ENCODE measurements at regions not wholly inside any gene's neighbourhood (a gene's known extent, or its start where the extent isn't known, plus 50 kb on each side); places are given as distances from the start of the nearest gene placed in this dataset.
"Not testable (repeated sequence)": the region's sequence is repeated elsewhere in the genome, so short reads cannot be mapped to it uniquely, and the experiment has no call there.

- H3K27me3 Mint-ChIP-seq: peaks cover 3% of the 10 kb centered on the region
- no peak overlapping the region for H3K27ac Mint-ChIP-seq
- no peaks in the 10 kb centered on the region for H3K36me3 Mint-ChIP-seq
- no peaks in the 10 kb centered on the region for H3K9me3 Mint-ChIP-seq
- DNase-seq (ENCODE audit: extremely low spot score, unreplicated experiment): no peak
- TF ChIP-seq CTCF (conservative IDR thresholded peaks at IDR 0.05): no peak
- H3K4me1 Mint-ChIP-seq (ENCODE audit: unreplicated experiment): peaks cover 22% of the 10 kb centered on the region
- H3K4me3 Mint-ChIP-seq: no peak overlapping the region
Observed at GRCh38 chr2:113351375-113352355, 72.9 kb upstream of the PAX8 start.

GRCh38 chr2:113343800-113344199 lies 65.1 kb upstream of the PAX8 start:
- not testable (repeated sequence) for H3K4me1 Mint-ChIP-seq (ENCODE audit: unreplicated experiment); H3K9me3 Mint-ChIP-seq

GRCh38 chr2:113342650-113343049 lies 63.9 kb upstream of the PAX8 start:
- Mint-ChIP-seq H3K9me3 (no peaks in the 10 kb centered on the region), H3K4me3 (no peak overlapping the region), H3K4me1 (ENCODE audit: unreplicated experiment) (peaks cover 9% of the 10 kb centered on the region), H3K27me3 (peaks cover 14% of the 10 kb centered on the region), H3K36me3 (no peaks in the 10 kb centered on the region), H3K27ac (no peak overlapping the region)
- DNase-seq (ENCODE audit: extremely low spot score, unreplicated experiment): no peak
- TF ChIP-seq CTCF (conservative IDR thresholded peaks at IDR 0.05): no peak

More at GRCh38 chr2:113343800-113344199, 65.1 kb upstream of the PAX8 start:
- H3K4me3 Mint-ChIP-seq; H3K36me3 Mint-ChIP-seq; DNase-seq (ENCODE audit: extremely low spot score, unreplicated experiment); H3K27ac Mint-ChIP-seq: not testable (repeated sequence)
- H3K27me3 Mint-ChIP-seq: peaks cover 14% of the 10 kb centered on the region

- not testable (repeated sequence) for H3K4me3 Mint-ChIP-seq; DNase-seq (ENCODE audit: extremely low spot score, unreplicated experiment); H3K36me3 Mint-ChIP-seq; H3K9me3 Mint-ChIP-seq; H3K27ac Mint-ChIP-seq; H3K4me1 Mint-ChIP-seq (ENCODE audit: unreplicated experiment)
- peaks cover 15% of the 10 kb centered on the region for H3K27me3 Mint-ChIP-seq
Observed at GRCh38 chr2:113341870-113342253, 63.1 kb upstream of the PAX8 start.

- DNase-seq (ENCODE audit: extremely low spot score, unreplicated experiment): no peak
- Mint-ChIP-seq H3K4me3 (no peak overlapping the region), H3K4me1 (ENCODE audit: unreplicated experiment) (peaks cover 9% of the 10 kb centered on the region), H3K27ac (no peak overlapping the region), H3K9me3 (no peaks in the 10 kb centered on the region), H3K36me3 (no peaks in the 10 kb centered on the region), H3K27me3 (peaks cover 18% of the 10 kb centered on the region)
- TF ChIP-seq CTCF (conservative IDR thresholded peaks at IDR 0.05): no peak
Observed at GRCh38 chr2:113341191-113341869, 62.6 kb upstream of the PAX8 start.

GRCh38 chr2:113337809-113338208 lies 59.1 kb upstream of the PAX8 start:
- no peak for DNase-seq (ENCODE audit: extremely low spot score, unreplicated experiment)
- no peak overlapping the region for H3K4me3 Mint-ChIP-seq
- TF ChIP-seq CTCF (conservative IDR thresholded peaks at IDR 0.05): no peak
- H3K27ac Mint-ChIP-seq: no peak overlapping the region
- H3K9me3 Mint-ChIP-seq: no peaks in the 10 kb centered on the region
- peaks cover 16% of the 10 kb centered on the region for H3K27me3 Mint-ChIP-seq
- H3K4me1 Mint-ChIP-seq (ENCODE audit: unreplicated experiment): peaks cover 9% of the 10 kb centered on the region
- H3K36me3 Mint-ChIP-seq: no peaks in the 10 kb centered on the region

GRCh38 chr2:113336040-113336439 lies 57.3 kb upstream of the PAX8 start:
- H3K27ac Mint-ChIP-seq; DNase-seq (ENCODE audit: extremely low spot score, unreplicated experiment); H3K9me3 Mint-ChIP-seq; H3K4me1 Mint-ChIP-seq (ENCODE audit: unreplicated experiment); H3K4me3 Mint-ChIP-seq; H3K36me3 Mint-ChIP-seq: not testable (repeated sequence)
- H3K27me3 Mint-ChIP-seq: peaks cover 13% of the 10 kb centered on the region

Measured in type B pancreatic cell (in vitro differentiated cells).